ENCODE measurements at regions not wholly inside any gene's neighbourhood (a gene's known extent, or its start where the extent isn't known, plus 50 kb on each side); places are given as distances from the start of the nearest gene placed in this dataset.
A peak's percentile ranks its signal among the peaks of the same experiment; 100 is the strongest.

DNA sequence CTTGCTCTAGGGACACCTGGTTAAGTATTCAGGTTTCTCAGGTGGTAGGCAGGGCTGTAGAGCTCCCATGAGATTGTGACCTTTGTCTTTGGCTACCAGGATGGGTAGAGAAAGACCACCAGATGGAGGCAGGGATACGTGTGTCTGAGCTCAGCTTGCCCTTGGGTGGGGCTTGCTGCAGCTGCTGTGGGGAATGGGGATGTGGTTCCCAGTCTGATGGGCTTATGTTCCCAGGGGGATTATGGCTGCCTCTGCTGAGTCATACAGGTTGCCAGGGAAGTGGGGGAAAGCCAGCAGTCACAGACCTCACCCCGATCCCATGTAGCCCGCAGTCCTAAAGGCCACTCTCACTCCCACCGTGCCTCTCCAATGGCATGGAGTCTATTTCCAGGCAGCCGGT lies 659.9 kb upstream of the KLF12 start:
- 87 to 97% methylated on average over 5 of the region's 5 CpGs for WGBS, 2 donors
- no peak for ATAC-seq (ENCODE audit: insufficient read depth, low FRiP score)

DNA sequence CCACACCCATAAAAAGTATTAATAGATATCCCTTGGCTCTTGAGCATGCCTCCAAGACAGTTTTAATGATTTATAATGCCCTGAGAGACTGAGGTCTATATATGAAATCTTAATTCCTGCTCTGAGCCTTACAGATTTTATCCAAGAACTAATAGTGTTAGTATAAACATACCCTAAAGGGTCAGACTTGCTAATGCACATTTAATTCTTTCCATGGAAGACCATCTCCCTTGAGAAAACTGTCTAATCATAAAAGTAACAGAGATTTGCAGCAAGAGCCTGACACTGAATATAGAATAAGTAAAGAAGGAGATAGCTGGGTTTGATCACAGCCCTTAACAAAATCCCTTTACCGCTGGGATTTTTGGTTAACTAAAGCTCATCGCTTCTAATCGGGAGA lies 650.8 kb upstream of the KLF12 start:
- WGBS, 2 donors, result 84 to 89% methylated on average over 3 of the region's 3 CpGs
- Histone ChIP-seq H3K36me3 (ENCODE audit: control insufficient read depth in 4 of 4, insufficient read depth in 4 of 4, low read length in 4 of 4) (no peaks in the 10 kb centered on the region), H3K4me1 (ENCODE audit: control insufficient read depth in 5 of 5, insufficient read depth in 5 of 5, low read length in 5 of 5) (peaks cover 0 to 5% (median 0%) of the 10 kb centered on the region in 5 donors), H3K27me3 (ENCODE audit: control insufficient read depth in 3 of 3, insufficient read depth in 3 of 3, low read length in 2 of 3) (no peaks in the 10 kb centered on the region), H3K9me3 (ENCODE audit: control insufficient read depth in 4 of 4, insufficient read depth in 3 of 4, low read length in 3 of 4) (no peaks in the 10 kb centered on the region), H3K9ac (ENCODE audit: insufficient read depth in 1 of 2, low read length in 2 of 2) (no peak overlapping the region), H3K27ac (ENCODE audit: low read depth in 1 of 2, low read length in 1 of 2) (no peak overlapping the region), H3K4me3 (no peak overlapping the region)
- peak in 2 of 3 donors; percentile 26 to 38 for DNase-seq
- TF ChIP-seq, protein P1, sequence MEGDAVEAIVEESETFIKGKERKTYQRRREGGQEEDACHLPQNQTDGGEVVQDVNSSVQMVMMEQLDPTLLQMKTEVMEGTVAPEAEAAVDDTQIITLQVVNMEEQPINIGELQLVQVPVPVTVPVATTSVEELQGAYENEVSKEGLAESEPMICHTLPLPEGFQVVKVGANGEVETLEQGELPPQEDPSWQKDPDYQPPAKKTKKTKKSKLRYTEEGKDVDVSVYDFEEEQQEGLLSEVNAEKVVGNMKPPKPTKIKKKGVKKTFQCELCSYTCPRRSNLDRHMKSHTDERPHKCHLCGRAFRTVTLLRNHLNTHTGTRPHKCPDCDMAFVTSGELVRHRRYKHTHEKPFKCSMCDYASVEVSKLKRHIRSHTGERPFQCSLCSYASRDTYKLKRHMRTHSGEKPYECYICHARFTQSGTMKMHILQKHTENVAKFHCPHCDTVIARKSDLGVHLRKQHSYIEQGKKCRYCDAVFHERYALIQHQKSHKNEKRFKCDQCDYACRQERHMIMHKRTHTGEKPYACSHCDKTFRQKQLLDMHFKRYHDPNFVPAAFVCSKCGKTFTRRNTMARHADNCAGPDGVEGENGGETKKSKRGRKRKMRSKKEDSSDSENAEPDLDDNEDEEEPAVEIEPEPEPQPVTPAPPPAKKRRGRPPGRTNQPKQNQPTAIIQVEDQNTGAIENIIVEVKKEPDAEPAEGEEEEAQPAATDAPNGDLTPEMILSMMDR (IDR thresholded peaks at IDR 0.05; ENCODE audit: control extremely low read depth, extremely low read depth), result no peak
- no peak for ATAC-seq (ENCODE audit: insufficient read depth, low FRiP score)

More for the DNA sequence above, 659.9 kb upstream of the KLF12 start:
- TF ChIP-seq, protein P1 (IDR thresholded peaks at IDR 0.05; ENCODE audit: control extremely low read depth, extremely low read depth), result no peak
- no peak for DNase-seq
- Histone ChIP-seq H3K4me3 (no peak overlapping the region), H3K27me3 (ENCODE audit: control insufficient read depth in 3 of 3, insufficient read depth in 3 of 3, low read length in 2 of 3) (no peaks in the 10 kb centered on the region), H3K27ac (ENCODE audit: low read depth in 1 of 2, low read length in 1 of 2) (no peak overlapping the region), H3K4me1 (ENCODE audit: control insufficient read depth in 5 of 5, insufficient read depth in 5 of 5, low read length in 5 of 5) (no peaks in the 10 kb centered on the region), H3K9ac (ENCODE audit: insufficient read depth in 1 of 2, low read length in 2 of 2) (no peak overlapping the region), H3K9me3 (ENCODE audit: control insufficient read depth in 4 of 4, insufficient read depth in 3 of 4, low read length in 3 of 4) (no peaks in the 10 kb centered on the region), H3K36me3 (ENCODE audit: control insufficient read depth in 4 of 4, insufficient read depth in 4 of 4, low read length in 4 of 4) (no peaks in the 10 kb centered on the region)

DNA sequence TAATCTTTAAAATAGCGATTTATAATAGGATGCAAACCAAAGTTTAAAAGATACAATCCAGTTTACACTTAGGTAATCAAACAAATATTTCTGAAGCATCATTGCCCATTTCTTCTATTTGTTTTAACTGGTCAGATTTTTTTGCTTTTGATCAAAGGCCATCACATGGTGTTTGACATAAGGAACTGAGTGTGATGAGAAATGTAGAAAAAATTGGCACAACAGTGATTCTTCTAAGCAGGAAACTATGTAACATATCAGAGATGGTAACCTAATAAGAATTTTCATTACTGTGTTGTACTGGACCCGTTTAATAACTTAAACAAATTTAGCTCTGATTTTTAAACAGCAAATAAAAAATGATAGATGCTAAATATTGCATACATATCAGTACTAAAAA lies 644.7 kb upstream of the KLF12 start:
- 67 to 82% methylated on average over 2 of the region's 2 CpGs for WGBS, 2 donors
- Histone ChIP-seq H3K9me3 (ENCODE audit: control insufficient read depth in 4 of 4, insufficient read depth in 3 of 4, low read length in 3 of 4) (no peaks in the 10 kb centered on the region), H3K4me3 (no peak overlapping the region), H3K9ac (ENCODE audit: insufficient read depth in 1 of 2, low read length in 2 of 2) (no peak overlapping the region), H3K36me3 (ENCODE audit: control insufficient read depth in 4 of 4, insufficient read depth in 4 of 4, low read length in 4 of 4) (no peaks in the 10 kb centered on the region), H3K27me3 (ENCODE audit: control insufficient read depth in 3 of 3, insufficient read depth in 3 of 3, low read length in 2 of 3) (no peaks in the 10 kb centered on the region), H3K4me1 (ENCODE audit: control insufficient read depth in 5 of 5, insufficient read depth in 5 of 5, low read length in 5 of 5) (peaks cover 0 to 11% (median 0%) of the 10 kb centered on the region in 5 donors), H3K27ac (ENCODE audit: low read depth in 1 of 2, low read length in 1 of 2) (no peak overlapping the region)
- ATAC-seq (ENCODE audit: insufficient read depth, low FRiP score) (no peak), DNase-seq (peak in 2 of 3 donors; percentile 24 to 32)
- TF ChIP-seq, protein P1 (IDR thresholded peaks at IDR 0.05; ENCODE audit: control extremely low read depth, extremely low read depth), result no peak

DNA sequence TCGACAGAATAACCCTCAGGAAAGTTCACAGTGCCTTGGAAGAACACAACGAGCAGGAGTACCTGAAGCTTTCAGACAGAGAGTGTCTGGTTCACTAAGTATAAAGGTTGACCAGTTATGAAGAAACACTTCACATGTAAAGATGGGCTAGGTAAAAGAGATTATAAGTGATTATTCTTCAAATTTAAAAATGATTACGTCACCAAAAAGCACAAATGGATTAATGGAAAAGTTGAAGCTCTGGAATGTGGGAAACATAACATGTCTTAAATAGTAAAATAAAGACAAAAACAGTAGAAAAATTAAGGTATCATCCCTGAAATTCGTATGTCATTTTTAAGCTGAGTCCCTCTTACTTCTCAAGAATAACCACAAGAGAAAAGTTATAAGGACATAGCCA lies 643.9 kb upstream of the KLF12 start:
- Histone ChIP-seq H3K27me3 (ENCODE audit: control insufficient read depth in 3 of 3, insufficient read depth in 3 of 3, low read length in 2 of 3) (no peaks in the 10 kb centered on the region), H3K36me3 (ENCODE audit: control insufficient read depth in 4 of 4, insufficient read depth in 4 of 4, low read length in 4 of 4) (no peaks in the 10 kb centered on the region), H3K27ac (ENCODE audit: low read depth in 1 of 2, low read length in 1 of 2) (no peak overlapping the region), H3K9ac (ENCODE audit: insufficient read depth in 1 of 2, low read length in 2 of 2) (no peak overlapping the region), H3K4me1 (ENCODE audit: control insufficient read depth in 5 of 5, insufficient read depth in 5 of 5, low read length in 5 of 5) (peaks cover 0 to 11% (median 0%) of the 10 kb centered on the region in 5 donors), H3K4me3 (no peak overlapping the region), H3K9me3 (ENCODE audit: control insufficient read depth in 4 of 4, insufficient read depth in 3 of 4, low read length in 3 of 4) (no peaks in the 10 kb centered on the region)
- TF ChIP-seq, protein P1 (IDR thresholded peaks at IDR 0.05; ENCODE audit: control extremely low read depth, extremely low read depth), result no peak
- no peak for ATAC-seq (ENCODE audit: insufficient read depth, low FRiP score)
- no peak for DNase-seq
- 81 to 82% methylated on average over 4 of the region's 4 CpGs for WGBS, 2 donors
